ENCODE measurements at regions not wholly inside any gene's neighbourhood (a gene's known extent, or its start where the extent isn't known, plus 50 kb on each side); places are given as distances from the start of the nearest gene placed in this dataset.

DNA sequence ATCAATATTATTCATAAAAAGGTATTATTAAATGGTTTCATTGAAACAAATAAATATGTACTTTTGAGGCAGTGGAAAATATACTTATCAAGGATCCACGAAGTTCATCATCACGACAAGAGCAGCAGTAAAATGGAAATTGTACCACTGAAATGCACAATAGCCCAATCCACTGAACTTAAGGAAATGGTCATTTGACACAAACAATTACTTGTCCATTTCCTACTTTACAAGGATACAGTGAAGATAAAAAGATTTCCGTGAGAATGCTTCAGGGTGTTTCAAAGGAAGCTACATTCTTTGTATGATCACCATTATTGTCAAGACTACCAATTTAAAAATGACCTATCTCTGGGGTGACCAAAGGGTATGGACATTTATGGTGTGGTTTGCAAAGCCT, 210.3 kb downstream of the SYK start:
- Mint-ChIP-seq H3K27ac (no peak overlapping the region), H3K4me1 (no peaks in the 10 kb centered on the region), H3K36me3 (ENCODE audit: low read depth) (no peaks in the 10 kb centered on the region; the same call in 2 of the 3 replicates), H3K27me3 (ENCODE audit: insufficient read depth, low read depth, poor library complexity) (peaks cover 3% of the 10 kb centered on the region), H3K9me3 (peaks cover 4% of the 10 kb centered on the region; the same call in 1 of the 3 replicates), H3K4me3 (no peak overlapping the region)
- no peak for DNase-seq (ENCODE audit: low spot score)
- ATAC-seq: no peak
- no peak overlapping the region for H2AFZ ChIP-seq
- H3K27me3 ChIP-seq (ENCODE audit: insufficient read depth): no peaks in the 10 kb centered on the region
- no peaks in the 10 kb centered on the region for H3K36me3 ChIP-seq (ENCODE audit: insufficient read depth)
- H3K4me1 ChIP-seq (ENCODE audit: insufficient read depth): no peaks in the 10 kb centered on the region
- H3K9me2 ChIP-seq (ENCODE audit: insufficient read depth): no peaks in the 10 kb centered on the region
- H3K79me2 ChIP-seq (replicated peaks; ENCODE audit: insufficient read depth): no peaks in the 10 kb centered on the region
- H3K4me2 ChIP-seq: no peak overlapping the region
- H3F3A ChIP-seq (replicated peaks; ENCODE audit: low read depth): no peaks in the 10 kb centered on the region
- no peak for TF ChIP-seq EZH2 (IDR thresholded peaks at IDR 0.05; ENCODE audit: low read depth, unreplicated experiment)
- H4K20me1 ChIP-seq (replicated peaks; ENCODE audit: insufficient read depth): no peaks in the 10 kb centered on the region
- H3K4me3 ChIP-seq: no peak overlapping the region
- H3K27ac ChIP-seq (ENCODE audit: low read depth): no peak overlapping the region

DNA sequence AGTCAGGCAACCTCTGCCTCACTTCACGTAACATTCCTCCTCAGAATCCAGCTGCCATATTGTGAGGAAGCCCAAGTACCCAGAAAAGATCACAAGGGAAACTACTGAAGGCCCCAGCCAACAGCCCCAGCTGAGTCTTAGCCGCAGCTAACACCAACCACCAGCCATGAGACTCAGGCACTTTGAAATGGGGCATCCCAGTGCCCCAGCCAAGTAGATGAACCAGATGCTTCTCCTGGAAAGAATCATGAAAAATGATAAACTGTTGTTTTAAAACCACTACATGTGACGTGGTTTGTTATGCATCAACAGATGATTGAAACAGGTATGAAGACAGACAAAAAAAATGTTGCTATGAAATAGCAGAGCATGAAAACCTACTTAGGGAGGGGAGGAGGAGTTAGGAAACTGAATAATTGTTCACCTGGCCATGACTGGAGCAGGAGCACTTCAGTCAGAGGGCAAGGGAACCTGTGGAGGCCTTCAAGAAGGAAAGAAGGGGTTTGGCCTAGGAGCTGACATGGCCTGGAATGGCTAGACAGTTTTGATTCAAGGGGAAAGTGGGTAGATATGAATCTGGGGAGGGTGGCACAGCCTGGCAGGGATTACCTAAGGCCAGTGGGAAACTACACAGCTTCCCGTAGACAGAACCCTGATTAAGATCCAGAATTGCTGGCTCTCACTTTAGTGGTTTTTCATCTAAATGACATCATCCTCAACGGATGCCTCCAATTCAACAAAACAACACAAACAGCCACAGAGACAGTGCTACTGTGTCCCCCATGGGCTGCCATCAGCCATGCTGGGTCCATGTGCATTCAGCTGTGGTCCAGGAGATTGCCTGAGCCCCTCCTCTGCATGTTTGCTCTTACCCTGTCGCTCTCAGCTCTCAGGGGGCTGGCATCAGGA, 211.6 kb downstream of the SYK start:
- Mint-ChIP-seq H3K4me1 (no peaks in the 10 kb centered on the region), H3K4me3 (no peak overlapping the region), H3K9me3 (0 out of 3 replicates have a peak, but pooled peaks cover 4% of the 10 kb centered on the region), H3K36me3 (ENCODE audit: low read depth) (no peaks in the 10 kb centered on the region; the same call in 2 of the 3 replicates), H3K27ac (no peak overlapping the region), H3K27me3 (ENCODE audit: insufficient read depth, low read depth, poor library complexity) (peaks cover 3% of the 10 kb centered on the region)
- Histone ChIP-seq H3K4me2 (no peak overlapping the region), H4K20me1 (replicated peaks; ENCODE audit: insufficient read depth) (no peaks in the 10 kb centered on the region), H3K79me2 (replicated peaks; ENCODE audit: insufficient read depth) (no peaks in the 10 kb centered on the region), H2AFZ (no peak overlapping the region), H3K9me2 (ENCODE audit: insufficient read depth) (no peaks in the 10 kb centered on the region), H3K4me1 (ENCODE audit: insufficient read depth) (no peaks in the 10 kb centered on the region), H3K4me3 (no peak overlapping the region), H3K27me3 (ENCODE audit: insufficient read depth) (no peaks in the 10 kb centered on the region), H3K27ac (ENCODE audit: low read depth) (no peak overlapping the region), H3F3A (replicated peaks; ENCODE audit: low read depth) (no peaks in the 10 kb centered on the region), H3K36me3 (ENCODE audit: insufficient read depth) (no peaks in the 10 kb centered on the region)
- no peak for ATAC-seq
- DNase-seq (ENCODE audit: low spot score): no peak
- TF ChIP-seq EZH2 (IDR thresholded peaks at IDR 0.05; ENCODE audit: low read depth, unreplicated experiment) (no peak), EZH2phosphoT487 (IDR thresholded peaks at IDR 0.05; ENCODE audit: unreplicated experiment) (no peak), ZNF114 (CRISPR knock-in tag; IDR thresholded peaks at IDR 0.05) (no peak), POLR2AphosphoS5 (IDR thresholded peaks at IDR 0.05; ENCODE audit: low read depth) (no peak), CREB1 (CRISPR knock-in tag; IDR thresholded peaks at IDR 0.05; ENCODE audit: low read depth) (no peak), NANOG (IDR thresholded peaks at IDR 0.05; ENCODE audit: borderline replicate concordance) (no peak), ZNF331 (CRISPR knock-in tag; IDR thresholded peaks at IDR 0.05; ENCODE audit: low read depth) (no peak), STAT1 (IDR thresholded peaks at IDR 0.05; ENCODE audit: unreplicated experiment) (no peak)
- TF ChIP-seq, protein P1, sequence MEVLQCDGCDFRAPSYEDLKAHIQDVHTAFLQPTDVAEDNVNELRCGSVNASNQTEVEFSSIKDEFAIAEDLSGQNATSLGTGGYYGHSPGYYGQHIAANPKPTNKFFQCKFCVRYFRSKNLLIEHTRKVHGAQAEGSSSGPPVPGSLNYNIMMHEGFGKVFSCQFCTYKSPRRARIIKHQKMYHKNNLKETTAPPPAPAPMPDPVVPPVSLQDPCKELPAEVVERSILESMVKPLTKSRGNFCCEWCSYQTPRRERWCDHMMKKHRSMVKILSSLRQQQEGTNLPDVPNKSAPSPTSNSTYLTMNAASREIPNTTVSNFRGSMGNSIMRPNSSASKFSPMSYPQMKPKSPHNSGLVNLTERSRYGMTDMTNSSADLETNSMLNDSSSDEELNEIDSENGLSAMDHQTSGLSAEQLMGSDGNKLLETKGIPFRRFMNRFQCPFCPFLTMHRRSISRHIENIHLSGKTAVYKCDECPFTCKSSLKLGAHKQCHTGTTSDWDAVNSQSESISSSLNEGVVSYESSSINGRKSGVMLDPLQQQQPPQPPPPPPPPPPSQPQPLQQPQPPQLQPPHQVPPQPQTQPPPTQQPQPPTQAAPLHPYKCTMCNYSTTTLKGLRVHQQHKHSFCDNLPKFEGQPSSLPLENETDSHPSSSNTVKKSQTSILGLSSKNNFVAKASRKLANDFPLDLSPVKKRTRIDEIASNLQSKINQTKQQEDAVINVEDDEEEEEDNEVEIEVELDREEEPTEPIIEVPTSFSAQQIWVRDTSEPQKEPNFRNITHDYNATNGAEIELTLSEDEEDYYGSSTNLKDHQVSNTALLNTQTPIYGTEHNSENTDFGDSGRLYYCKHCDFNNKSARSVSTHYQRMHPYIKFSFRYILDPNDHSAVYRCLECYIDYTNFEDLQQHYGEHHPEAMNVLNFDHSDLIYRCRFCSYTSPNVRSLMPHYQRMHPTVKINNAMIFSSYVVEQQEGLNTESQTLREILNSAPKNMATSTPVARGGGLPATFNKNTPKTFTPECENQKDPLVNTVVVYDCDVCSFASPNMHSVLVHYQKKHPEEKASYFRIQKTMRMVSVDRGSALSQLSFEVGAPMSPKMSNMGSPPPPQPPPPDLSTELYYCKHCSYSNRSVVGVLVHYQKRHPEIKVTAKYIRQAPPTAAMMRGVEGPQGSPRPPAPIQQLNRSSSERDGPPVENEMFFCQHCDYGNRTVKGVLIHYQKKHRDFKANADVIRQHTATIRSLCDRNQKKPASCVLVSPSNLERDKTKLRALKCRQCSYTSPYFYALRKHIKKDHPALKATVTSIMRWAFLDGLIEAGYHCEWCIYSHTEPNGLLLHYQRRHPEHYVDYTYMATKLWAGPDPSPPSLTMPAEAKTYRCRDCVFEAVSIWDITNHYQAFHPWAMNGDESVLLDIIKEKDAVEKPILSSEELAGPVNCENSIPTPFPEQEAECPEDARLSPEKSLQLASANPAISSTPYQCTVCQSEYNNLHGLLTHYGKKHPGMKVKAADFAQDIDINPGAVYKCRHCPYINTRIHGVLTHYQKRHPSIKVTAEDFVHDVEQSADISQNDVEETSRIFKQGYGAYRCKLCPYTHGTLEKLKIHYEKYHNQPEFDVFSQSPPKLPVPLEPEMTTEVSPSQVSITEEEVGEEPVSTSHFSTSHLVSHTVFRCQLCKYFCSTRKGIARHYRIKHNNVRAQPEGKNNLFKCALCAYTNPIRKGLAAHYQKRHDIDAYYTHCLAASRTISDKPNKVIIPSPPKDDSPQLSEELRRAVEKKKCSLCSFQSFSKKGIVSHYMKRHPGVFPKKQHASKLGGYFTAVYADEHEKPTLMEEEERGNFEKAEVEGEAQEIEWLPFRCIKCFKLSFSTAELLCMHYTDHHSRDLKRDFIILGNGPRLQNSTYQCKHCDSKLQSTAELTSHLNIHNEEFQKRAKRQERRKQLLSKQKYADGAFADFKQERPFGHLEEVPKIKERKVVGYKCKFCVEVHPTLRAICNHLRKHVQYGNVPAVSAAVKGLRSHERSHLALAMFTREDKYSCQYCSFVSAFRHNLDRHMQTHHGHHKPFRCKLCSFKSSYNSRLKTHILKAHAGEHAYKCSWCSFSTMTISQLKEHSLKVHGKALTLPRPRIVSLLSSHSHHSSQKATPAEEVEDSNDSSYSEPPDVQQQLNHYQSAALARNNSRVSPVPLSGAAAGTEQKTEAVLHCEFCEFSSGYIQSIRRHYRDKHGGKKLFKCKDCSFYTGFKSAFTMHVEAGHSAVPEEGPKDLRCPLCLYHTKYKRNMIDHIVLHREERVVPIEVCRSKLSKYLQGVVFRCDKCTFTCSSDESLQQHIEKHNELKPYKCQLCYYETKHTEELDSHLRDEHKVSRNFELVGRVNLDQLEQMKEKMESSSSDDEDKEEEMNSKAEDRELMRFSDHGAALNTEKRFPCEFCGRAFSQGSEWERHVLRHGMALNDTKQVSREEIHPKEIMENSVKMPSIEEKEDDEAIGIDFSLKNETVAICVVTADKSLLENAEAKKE (CRISPR knock-in tag; IDR thresholded peaks at IDR 0.05): no peak
- TF ChIP-seq, protein P2, sequence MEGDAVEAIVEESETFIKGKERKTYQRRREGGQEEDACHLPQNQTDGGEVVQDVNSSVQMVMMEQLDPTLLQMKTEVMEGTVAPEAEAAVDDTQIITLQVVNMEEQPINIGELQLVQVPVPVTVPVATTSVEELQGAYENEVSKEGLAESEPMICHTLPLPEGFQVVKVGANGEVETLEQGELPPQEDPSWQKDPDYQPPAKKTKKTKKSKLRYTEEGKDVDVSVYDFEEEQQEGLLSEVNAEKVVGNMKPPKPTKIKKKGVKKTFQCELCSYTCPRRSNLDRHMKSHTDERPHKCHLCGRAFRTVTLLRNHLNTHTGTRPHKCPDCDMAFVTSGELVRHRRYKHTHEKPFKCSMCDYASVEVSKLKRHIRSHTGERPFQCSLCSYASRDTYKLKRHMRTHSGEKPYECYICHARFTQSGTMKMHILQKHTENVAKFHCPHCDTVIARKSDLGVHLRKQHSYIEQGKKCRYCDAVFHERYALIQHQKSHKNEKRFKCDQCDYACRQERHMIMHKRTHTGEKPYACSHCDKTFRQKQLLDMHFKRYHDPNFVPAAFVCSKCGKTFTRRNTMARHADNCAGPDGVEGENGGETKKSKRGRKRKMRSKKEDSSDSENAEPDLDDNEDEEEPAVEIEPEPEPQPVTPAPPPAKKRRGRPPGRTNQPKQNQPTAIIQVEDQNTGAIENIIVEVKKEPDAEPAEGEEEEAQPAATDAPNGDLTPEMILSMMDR (conservative IDR thresholded peaks at IDR 0.05; ENCODE audit: low read depth in 2 of 2): no peak
- TF ChIP-seq, protein P3, sequence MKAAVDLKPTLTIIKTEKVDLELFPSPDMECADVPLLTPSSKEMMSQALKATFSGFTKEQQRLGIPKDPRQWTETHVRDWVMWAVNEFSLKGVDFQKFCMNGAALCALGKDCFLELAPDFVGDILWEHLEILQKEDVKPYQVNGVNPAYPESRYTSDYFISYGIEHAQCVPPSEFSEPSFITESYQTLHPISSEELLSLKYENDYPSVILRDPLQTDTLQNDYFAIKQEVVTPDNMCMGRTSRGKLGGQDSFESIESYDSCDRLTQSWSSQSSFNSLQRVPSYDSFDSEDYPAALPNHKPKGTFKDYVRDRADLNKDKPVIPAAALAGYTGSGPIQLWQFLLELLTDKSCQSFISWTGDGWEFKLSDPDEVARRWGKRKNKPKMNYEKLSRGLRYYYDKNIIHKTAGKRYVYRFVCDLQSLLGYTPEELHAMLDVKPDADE (IDR thresholded peaks at IDR 0.05): no peak
